NOMO-1 treated with DMSO at 0.1 percent for 48 hours (cell line): ENCODE measurements at regions not wholly inside any gene's neighbourhood (a gene's known extent, or its start where the extent isn't known, plus 50 kb on each side); places are given as distances from the start of the nearest gene placed in this dataset.

Source experiments
- DNase-seq: peaks from one replicate; lab custom pipeline; 2025; ENCODE audit not compliant: unreplicated experiment; lab: John Stamatoyannopoulos, UW

- DNase-seq, result no peak
Measured at GRCh38 chr6:130314271-130314670, 51.5 kb upstream of the TMEM200A start.

GRCh38 chr6:130313206-130313605, 52.6 kb upstream of the TMEM200A start:
- no peak for DNase-seq

GRCh38 chr6:130309028-130309427, 56.8 kb upstream of the TMEM200A start:
- DNase-seq, result no peak

GRCh38 chr6:130307752-130308361, 58.0 kb upstream of the TMEM200A start:
- no peak for DNase-seq

- DNase-seq, result no peak
Measured at GRCh38 chr6:130306377-130306776, 59.4 kb upstream of the TMEM200A start.

- DNase-seq, result no peak
Measured at GRCh38 chr6:130303431-130303830, 62.4 kb upstream of the TMEM200A start.

GRCh38 chr6:130298258-130298657, 67.6 kb upstream of the TMEM200A start:
- DNase-seq, result no peak

GRCh38 chr6:130296854-130297253, 69.0 kb upstream of the TMEM200A start:
- no peak for DNase-seq

GRCh38 chr6:130293800-130294199, 71.0 kb upstream of the SAMD3 start:
- DNase-seq, result peak; percentile 14

- no peak for DNase-seq
Measured at GRCh38 chr6:130288065-130288464, 65.3 kb upstream of the SAMD3 start.

GRCh38 chr6:130282234-130282995, 59.7 kb upstream of the SAMD3 start:
- no peak for DNase-seq

- no peak for DNase-seq
Measured at GRCh38 chr6:130276507-130276906, 53.8 kb upstream of the SAMD3 start.

- no peak for DNase-seq
Measured at GRCh38 chr6:130274007-130274406, 51.3 kb upstream of the SAMD3 start.
